ENCODE measurements at regions not wholly inside any gene's neighbourhood (a gene's known extent, or its start where the extent isn't known, plus 50 kb on each side); places are given as distances from the start of the nearest gene placed in this dataset.
A peak's percentile ranks its signal among the peaks of the same experiment; 100 is the strongest.

- H3K4me1 ChIP-seq (replicated peaks in 1 of 2) = no peaks in the 10 kb centered on the region
- H3K36me3 ChIP-seq (replicated peaks in 1 of 2) = no peaks in the 10 kb centered on the region
- DNase-seq = no peak
- H3K9me3 ChIP-seq (replicated peaks in 1 of 3) = no peaks in the 10 kb centered on the region
- no peaks in the 10 kb centered on the region for H3K27me3 ChIP-seq
- WGBS, 4 donors = 58 to 88% (median 71%) methylated on average over 1 of the region's 1 CpG
- intact Hi-C loops (cut with DNase I) = no loop called here
- no peak overlapping the region for H3K27ac ChIP-seq
- no peak for TF ChIP-seq POLR2A (IDR thresholded peaks at IDR 0.05)
- no peak for TF ChIP-seq CTCF (IDR thresholded peaks at IDR 0.05)
- H3K4me3 ChIP-seq = no peak overlapping the region
These were observed 68.3 kb upstream of the ARHGAP29 start for GRCh38 chr1:94305704-94306103.

GRCh38 chr1:94304553-94304952, 67.2 kb upstream of the ARHGAP29 start:
- Histone ChIP-seq H3K4me1 (replicated peaks in 1 of 2) (no peaks in the 10 kb centered on the region), H3K9me3 (replicated peaks in 1 of 3) (no peaks in the 10 kb centered on the region), H3K4me3 (no peak overlapping the region), H3K36me3 (replicated peaks in 1 of 2) (no peaks in the 10 kb centered on the region), H3K27ac (no peak overlapping the region), H3K27me3 (no peaks in the 10 kb centered on the region)
- WGBS, 4 donors = 87 to 94% (median 89%) methylated on average over 1 of the region's 1 CpG
- intact Hi-C loops (cut with DNase I) = no loop called here
- no peak for DNase-seq
- TF ChIP-seq POLR2A (IDR thresholded peaks at IDR 0.05) (no peak), CTCF (IDR thresholded peaks at IDR 0.05) (no peak)

- no peaks in the 10 kb centered on the region for H3K36me3 ChIP-seq (replicated peaks in 1 of 2)
- no peaks in the 10 kb centered on the region for H3K4me1 ChIP-seq (replicated peaks in 1 of 2)
- no peak for DNase-seq
- no peaks in the 10 kb centered on the region for H3K27me3 ChIP-seq
- intact Hi-C loops (cut with DNase I) = no loop called here
- no peak overlapping the region for H3K4me3 ChIP-seq
- 5 to 17% (median 14%) methylated on average over 1 of the region's 1 CpG for WGBS, 4 donors
- no peak for TF ChIP-seq POLR2A (IDR thresholded peaks at IDR 0.05)
- TF ChIP-seq CTCF (IDR thresholded peaks at IDR 0.05) = no peak
- no peaks in the 10 kb centered on the region for H3K9me3 ChIP-seq (replicated peaks in 1 of 3)
- peak overlapping the region in 1 of 5 donors; percentile 5 for H3K27ac ChIP-seq
These were observed 65.6 kb upstream of the ARHGAP29 start for GRCh38 chr1:94303005-94303404.

- H3K27me3 ChIP-seq = no peaks in the 10 kb centered on the region
- no peaks in the 10 kb centered on the region for H3K36me3 ChIP-seq (replicated peaks in 1 of 2)
- no peak overlapping the region for H3K4me3 ChIP-seq
- no peak for DNase-seq
- WGBS, 4 donors = 66 to 79% (median 70%) methylated on average over 4 to 6 of the region's 6 CpGs
- intact Hi-C loops (cut with DNase I) = no loop called here
- H3K9me3 ChIP-seq (replicated peaks in 1 of 3) = no peaks in the 10 kb centered on the region
- H3K4me1 ChIP-seq (replicated peaks in 1 of 2) = no peaks in the 10 kb centered on the region
- TF ChIP-seq CTCF (IDR thresholded peaks at IDR 0.05) (no peak), POLR2A (IDR thresholded peaks at IDR 0.05) (no peak)
- H3K27ac ChIP-seq = peak overlapping the region in 1 of 5 donors; percentile 5
These were observed 65.1 kb upstream of the ARHGAP29 start for GRCh38 chr1:94302497-94302896.

All from adrenal gland (tissue), 9 donors.